Lower leg skin (tissue), 3 donors: ENCODE measurements at regions not wholly inside any gene's neighbourhood (a gene's known extent, or its start where the extent isn't known, plus 50 kb on each side); places are given as distances from the start of the nearest gene placed in this dataset.

Source experiments
- POLR2A ChIP-seq, 2 donors: fragments of 450-650 bp; IDR thresholded peaks; one replicate each; pipeline ENCODE4 v1.6.1; 2016 to 2017; ENCODE audit warnings: antibody characterized with exemption in 2 of 2, mild to moderate bottlenecking in 1 of 2, moderate library complexity in 1 of 2
- TF ChIP-seq, protein P1 (sequence below), 3 donors: fragments of 450-650 bp; IDR thresholded peaks; one replicate each; pipeline ENCODE4 v1.5.1; 2016; ENCODE audit warnings: antibody characterized with exemption in 3 of 3, mild to moderate bottlenecking in 3 of 3, moderate library complexity in 2 of 3

DNA sequence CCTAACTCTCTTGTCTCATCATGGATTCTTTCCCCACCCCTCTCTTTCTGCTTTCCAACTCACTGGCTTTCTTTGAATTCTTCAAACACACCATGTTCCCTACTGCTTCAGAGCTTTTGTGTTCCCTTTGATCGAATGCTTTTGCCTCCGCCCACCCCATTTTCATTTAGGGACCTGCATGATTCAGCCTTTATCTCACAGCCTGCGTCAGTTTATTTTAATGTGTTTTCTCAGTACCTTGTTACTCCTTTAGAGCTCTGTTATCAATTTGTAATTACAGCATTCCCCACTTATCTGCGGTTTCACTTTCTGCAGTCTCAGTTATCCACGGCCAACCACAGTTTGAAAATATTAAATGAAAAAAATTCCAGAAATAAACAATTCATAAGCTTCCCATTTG lies 451.3 kb downstream of the METTL15 start:
- TF ChIP-seq, protein P1, sequence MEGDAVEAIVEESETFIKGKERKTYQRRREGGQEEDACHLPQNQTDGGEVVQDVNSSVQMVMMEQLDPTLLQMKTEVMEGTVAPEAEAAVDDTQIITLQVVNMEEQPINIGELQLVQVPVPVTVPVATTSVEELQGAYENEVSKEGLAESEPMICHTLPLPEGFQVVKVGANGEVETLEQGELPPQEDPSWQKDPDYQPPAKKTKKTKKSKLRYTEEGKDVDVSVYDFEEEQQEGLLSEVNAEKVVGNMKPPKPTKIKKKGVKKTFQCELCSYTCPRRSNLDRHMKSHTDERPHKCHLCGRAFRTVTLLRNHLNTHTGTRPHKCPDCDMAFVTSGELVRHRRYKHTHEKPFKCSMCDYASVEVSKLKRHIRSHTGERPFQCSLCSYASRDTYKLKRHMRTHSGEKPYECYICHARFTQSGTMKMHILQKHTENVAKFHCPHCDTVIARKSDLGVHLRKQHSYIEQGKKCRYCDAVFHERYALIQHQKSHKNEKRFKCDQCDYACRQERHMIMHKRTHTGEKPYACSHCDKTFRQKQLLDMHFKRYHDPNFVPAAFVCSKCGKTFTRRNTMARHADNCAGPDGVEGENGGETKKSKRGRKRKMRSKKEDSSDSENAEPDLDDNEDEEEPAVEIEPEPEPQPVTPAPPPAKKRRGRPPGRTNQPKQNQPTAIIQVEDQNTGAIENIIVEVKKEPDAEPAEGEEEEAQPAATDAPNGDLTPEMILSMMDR (IDR thresholded peaks at IDR 0.05), result no peak
- TF ChIP-seq POLR2A (IDR thresholded peaks at IDR 0.05), result no peak
